HEK293 (cell line): ENCODE measurements at regions not wholly inside any gene's neighbourhood (a gene's known extent, or its start where the extent isn't known, plus 50 kb on each side); places are given as distances from the start of the nearest gene placed in this dataset.

Experiments used
- CTCF ChIA-PET: fragments of 350-600 bp; formaldehyde crosslinking; extraction: SDS; loops from one replicate; lab custom pipeline; 2021; ENCODE audit warnings: antibody characterized with exemption; lab: Yijun Ruan, JAX
- POLR2A ChIA-PET: fragments of 300-600 bp; formaldehyde crosslinking; extraction: SDS; loops from one replicate; lab custom pipeline; 2020; ENCODE audit warnings: antibody characterized with exemption, inconsistent platforms; lab: Yijun Ruan, JAX
- H3K27ac ChIP-seq: fragments of 200-500 bp; sonication (Bioruptor generic); 2 replicates; pipeline ENCODE4 v1.5.1; 2014; ENCODE audit warnings: low read depth, low read length, control low read depth, inconsistent platforms; ENCODE audit errors: extremely low read depth
- H3K36me3 ChIP-seq, 2 experiments: fragments of 200-500 bp in 1 of 2; sonication (Bioruptor generic) in 1 of 2; 1 replicate in 1 of 2; 2 replicates in 1 of 2; pipeline ENCODE4 v1.5.1; 2014 to 2017; ENCODE audit warnings: inconsistent platforms in 2 of 2, low read length in 2 of 2; ENCODE audit not compliant: control insufficient read depth in 2 of 2, insufficient read depth in 1 of 2
- H3K4me1 ChIP-seq: fragments of 200-500 bp; sonication (Bioruptor generic); 2 replicates; pipeline ENCODE4 v1.5.1; 2014; ENCODE audit warnings: mild to moderate bottlenecking, low read length, inconsistent platforms; ENCODE audit not compliant: control insufficient read depth, insufficient read depth
- H3K4me3 ChIP-seq: 2 replicates; pipeline ENCODE4 v1.5.1; 2011; ENCODE audit warnings: low read depth, mild to moderate bottlenecking, control low read depth, low read length, moderate library complexity
- H3K9me3 ChIP-seq: fragments of 200-500 bp; sonication (Bioruptor generic); 2 replicates; pipeline ENCODE4 v1.5.1; 2014; ENCODE audit warnings: low read depth, low read length, inconsistent platforms; ENCODE audit not compliant: control insufficient read depth, insufficient read depth
- BCL11A ChIP-seq: fragments of 450-650 bp; formaldehyde crosslinking; IDR thresholded peaks from 2 replicates; pipeline ENCODE4 v1.5.1; 2016; ENCODE audit warnings: low read depth, missing biosample characterization, missing genetic modification characterization
- CTCF ChIP-seq: fragments of 450-650 bp; formaldehyde crosslinking; IDR thresholded peaks from 2 replicates; pipeline ENCODE4 v1.5.1; 2016; ENCODE audit warnings: missing biosample characterization, missing genetic modification characterization
- HOXA7 ChIP-seq: sonication (generic); formaldehyde crosslinking; IDR thresholded peaks from 2 replicates; pipeline ENCODE4 v1.8.1; 2022; ENCODE audit warnings: missing genetic modification reagents, borderline replicate concordance
- KLF8 ChIP-seq: fragments of 450-650 bp; formaldehyde crosslinking; IDR thresholded peaks from 2 replicates; pipeline ENCODE4 v1.5.1; 2016; ENCODE audit warnings: missing biosample characterization, missing genetic modification characterization
- OVOL3 ChIP-seq: fragments of 450-650 bp; formaldehyde crosslinking; IDR thresholded peaks from 2 replicates; pipeline ENCODE4 v1.5.1; 2016; ENCODE audit warnings: missing biosample characterization, missing genetic modification characterization
- PRDM2 ChIP-seq: fragments of 450-650 bp; formaldehyde crosslinking; IDR thresholded peaks from 2 replicates; pipeline ENCODE4 v1.5.1; 2016; ENCODE audit warnings: missing biosample characterization, missing genetic modification characterization, borderline replicate concordance
- SP3 ChIP-seq: fragments of 450-650 bp; formaldehyde crosslinking; IDR thresholded peaks from 2 replicates; pipeline ENCODE4 v1.5.1; 2016; ENCODE audit warnings: missing biosample characterization, missing genetic modification characterization
- ZBTB1 ChIP-seq: fragments of 450-650 bp; formaldehyde crosslinking; IDR thresholded peaks from 2 replicates; pipeline ENCODE4 v1.5.1; 2016; ENCODE audit warnings: missing biosample characterization, missing genetic modification characterization
- ZBTB21 ChIP-seq: fragments of 450-650 bp; formaldehyde crosslinking; IDR thresholded peaks from 2 replicates; pipeline ENCODE4 v1.5.1; 2017; ENCODE audit warnings: missing biosample characterization, missing genetic modification characterization
- ZFHX2 ChIP-seq: fragments of 450-650 bp; formaldehyde crosslinking; conservative IDR thresholded peaks from 2 replicates; pipeline ENCODE4 v1.5.1; 2016; ENCODE audit warnings: missing biosample characterization, missing genetic modification characterization
- ZNF140 ChIP-seq: fragments of 450-650 bp; formaldehyde crosslinking; IDR thresholded peaks from 2 replicates; pipeline ENCODE4 v1.5.1; 2016; ENCODE audit warnings: missing biosample characterization, missing genetic modification characterization
- ZNF169 ChIP-seq: fragments of 450-650 bp; formaldehyde crosslinking; IDR thresholded peaks from 2 replicates; pipeline ENCODE4 v1.5.1; 2016; ENCODE audit warnings: missing biosample characterization, missing genetic modification characterization
- ZNF18 ChIP-seq: fragments of 450-650 bp; formaldehyde crosslinking; IDR thresholded peaks from 2 replicates; pipeline ENCODE4 v1.5.1; 2016; ENCODE audit warnings: missing biosample characterization, missing genetic modification characterization
- ZNF311 ChIP-seq: fragments of 450-650 bp; formaldehyde crosslinking; IDR thresholded peaks from 2 replicates; pipeline ENCODE4 v1.5.1; 2017; ENCODE audit warnings: missing biosample characterization, missing genetic modification characterization, borderline replicate concordance
- ZNF37A ChIP-seq: fragments of 450-650 bp; IDR thresholded peaks from 2 replicates; pipeline ENCODE4 v1.5.1; 2018; ENCODE audit warnings: missing biosample characterization, missing genetic modification characterization
- ZNF423 ChIP-seq: fragments of 450-650 bp; formaldehyde crosslinking; IDR thresholded peaks from 2 replicates; pipeline ENCODE4 v1.5.1; 2016; ENCODE audit warnings: missing biosample characterization, missing genetic modification characterization
- ZNF449 ChIP-seq: fragments of 450-650 bp; formaldehyde crosslinking; IDR thresholded peaks from 2 replicates; pipeline ENCODE4 v1.5.1; 2017; ENCODE audit warnings: missing biosample characterization, mild to moderate bottlenecking, missing genetic modification characterization, moderate library complexity
- ZNF544 ChIP-seq: fragments of 450-650 bp; formaldehyde crosslinking; IDR thresholded peaks from 2 replicates; pipeline ENCODE4 v1.5.0; 2017; ENCODE audit warnings: missing biosample characterization, missing genetic modification characterization
- ZNF560 ChIP-seq: fragments of 450-650 bp; formaldehyde crosslinking; IDR thresholded peaks from 2 replicates; pipeline ENCODE4 v1.5.1; 2017; ENCODE audit warnings: missing biosample characterization, missing genetic modification characterization, borderline replicate concordance
- ZNF585B ChIP-seq: fragments of 450-650 bp; formaldehyde crosslinking; IDR thresholded peaks from 2 replicates; pipeline ENCODE4 v1.5.1; 2016; ENCODE audit warnings: missing biosample characterization, missing genetic modification characterization
- ZNF626 ChIP-seq: fragments of 450-650 bp; sonication (Bioruptor Pico); formaldehyde crosslinking; IDR thresholded peaks from 2 replicates; pipeline ENCODE4 v1.5.1; 2018; ENCODE audit warnings: missing biosample characterization, missing genetic modification characterization, inconsistent platforms
- ZNF677 ChIP-seq: fragments of 450-650 bp; IDR thresholded peaks from 2 replicates; pipeline ENCODE4 v1.5.0; 2018; ENCODE audit warnings: missing biosample characterization, mild to moderate bottlenecking, missing genetic modification characterization, moderate library complexity
- ZNF776 ChIP-seq: fragments of 450-650 bp; formaldehyde crosslinking; IDR thresholded peaks from 2 replicates; pipeline ENCODE4 v1.5.0; 2017; ENCODE audit warnings: missing biosample characterization, missing genetic modification characterization, borderline replicate concordance
- ZNF843 ChIP-seq: fragments of 450-650 bp; formaldehyde crosslinking; IDR thresholded peaks from 2 replicates; pipeline ENCODE4 v1.5.1; 2016; ENCODE audit warnings: missing biosample characterization, missing genetic modification characterization

GRCh38 chr4:63922146-63922545 is 487.1 kb downstream of the TECRL start (continued):
- TF ChIP-seq CTCF (tag by site-specific recombination) = no peak
- no peak for TF ChIP-seq ZNF311 (tag by site-specific recombination)

GRCh38 chr4:63921561-63921960 is 487.7 kb downstream of the TECRL start:
- no peak for TF ChIP-seq ZNF423 (tag by site-specific recombination)
- no peak for TF ChIP-seq HOXA7 (CRISPR knock-in tag)
- TF ChIP-seq ZNF560 (tag by site-specific recombination) = no peak
- TF ChIP-seq BCL11A (tag by site-specific recombination) = no peak
- no peak for TF ChIP-seq ZBTB1 (tag by site-specific recombination)
- TF ChIP-seq SP3 (tag by site-specific recombination) = no peak
- TF ChIP-seq ZNF544 = no peak
- TF ChIP-seq PRDM2 = no peak
- TF ChIP-seq ZNF626 (tag by site-specific recombination) = no peak
- no peak for TF ChIP-seq ZNF37A (tag by site-specific recombination)
- no peak overlapping the region for H3K4me3 ChIP-seq
- no peak overlapping the region for H3K27ac ChIP-seq
- ChIA-PET CTCF (no interaction called here), POLR2A (no interaction called here)
- no peaks in the 10 kb centered on the region for H3K9me3 ChIP-seq
- H3K36me3 ChIP-seq = no peaks in the 10 kb centered on the region
- H3K4me1 ChIP-seq = no peaks in the 10 kb centered on the region

GRCh38 chr4:63919636-63920365 is 489.4 kb downstream of the TECRL start:
- Histone ChIP-seq H3K4me3 (no peak overlapping the region), H3K4me1 (no peaks in the 10 kb centered on the region), H3K27ac (no peak overlapping the region), H3K36me3 (no peaks in the 10 kb centered on the region), H3K9me3 (no peaks in the 10 kb centered on the region)
- ChIA-PET CTCF (no interaction called here), POLR2A (no interaction called here)
- TF ChIP-seq ZNF18 (tag by site-specific recombination) (no peak), OVOL3 (no peak), ZNF677 (tag by site-specific recombination) (no peak), ZBTB21 (tag by site-specific recombination) (no peak), ZNF776 (no peak), ZNF169 (no peak), ZNF449 (tag by site-specific recombination) (no peak), KLF8 (no peak), ZFHX2 (tag by site-specific recombination) (no peak), ZNF585B (no peak), ZNF140 (tag by site-specific recombination) (no peak), ZNF843 (tag by site-specific recombination) (no peak)
